Panc1 (cell line): ENCODE measurements at regions not wholly inside any gene's neighbourhood (a gene's known extent, or its start where the extent isn't known, plus 50 kb on each side); places are given as distances from the start of the nearest gene placed in this dataset.

Experiments
- ATAC-seq: fragments of 200-7000 bp; cut with Tn5 transposase; 2 replicates; pipeline ENCODE4 v1.9.1; 2020; ENCODE audit warnings: mild to moderate bottlenecking, moderate library complexity
- BruUV-seq: library from RNA; stranded (reverse); fragments of 400-500 nt; replicated peaks from 2 replicates; lab custom pipeline; 2021; lab: Mats Ljungman, UMichigan
- CTCF ChIA-PET: fragments of 300-600 bp; sonication (Branson Sonifier 250); formaldehyde crosslinking; loops from one replicate; lab custom pipeline; 2022; ENCODE audit warnings: antibody characterized with exemption; lab: Charles Lee
- POLR2A ChIA-PET: fragments of 300-600 bp; sonication (Branson Sonifier 250); formaldehyde crosslinking; loops from one replicate; lab custom pipeline; 2022; ENCODE audit warnings: antibody characterized with exemption; lab: Charles Lee
- DNase-seq: peaks from one replicate; pipeline ENCODE4 v3.0.0-alpha.2; 2010; ENCODE audit warnings: low read depth, low spot score
- H3K27ac ChIP-seq: 2 replicates; pipeline ENCODE4 v1.5.1; 2011; ENCODE audit warnings: mild to moderate bottlenecking, low read length, inconsistent platforms
- H3K27me3 ChIP-seq: fragments of 200-500 bp; sonication (Bioruptor generic); 2 replicates; pipeline ENCODE4 v1.6.0; 2014; ENCODE audit warnings: low read length, inconsistent platforms; ENCODE audit not compliant: control insufficient read depth, insufficient read depth
- H3K36me3 ChIP-seq: fragments of 200-500 bp; sonication (Bioruptor generic); 2 replicates; pipeline ENCODE4 v1.5.1; 2014; ENCODE audit warnings: inconsistent platforms, mild to moderate bottlenecking, low read length, moderate library complexity; ENCODE audit not compliant: control insufficient read depth, insufficient read depth
- H3K4me1 ChIP-seq: 2 replicates; pipeline ENCODE4 v1.5.1; 2011; ENCODE audit warnings: inconsistent platforms, mild to moderate bottlenecking, low read length, moderate library complexity; ENCODE audit not compliant: control insufficient read depth, insufficient read depth
- H3K4me3 ChIP-seq, 2 experiments: 2 replicates each; pipeline ENCODE4 v1.5.1; 2011 to 2012; ENCODE audit warnings: low read depth in 2 of 2, low read length in 2 of 2, mild to moderate bottlenecking in 2 of 2, inconsistent platforms in 1 of 2, moderate library complexity in 1 of 2
- H3K9me3 ChIP-seq: fragments of 200-500 bp; sonication (Bioruptor generic); 2 replicates; pipeline ENCODE4 v1.5.1; 2014; ENCODE audit warnings: low read depth, mild to moderate bottlenecking, inconsistent platforms, low read length, moderate library complexity; ENCODE audit not compliant: control insufficient read depth, insufficient read depth
- POLR2AphosphoS5 ChIP-seq: IDR thresholded peaks from 2 replicates; pipeline ENCODE4 v1.6.1; 2012; ENCODE audit warnings: mild to moderate bottlenecking, low read depth, low read length, moderate library complexity
- SIN3A ChIP-seq: IDR thresholded peaks from 2 replicates; pipeline ENCODE4 v1.6.1; 2012; ENCODE audit warnings: low read depth, mild to moderate bottlenecking, low read length, moderate library complexity, borderline replicate concordance; ENCODE audit not compliant: insufficient read depth
- TCF7L2 ChIP-seq: IDR thresholded peaks from 2 replicates; pipeline ENCODE4 v1.6.1; 2011; ENCODE audit warnings: mild to moderate bottlenecking, low read depth, low read length, inconsistent platforms
- in situ Hi-C: cut with HindIII; loops from 2 replicates; pipeline ENCODE4 v1.10.0; 2016; ENCODE audit warnings: low sequenced_read_pairs, low pct_unique_long_range_greater_than_20kb
- intact Hi-C: fragments of 100-400 bp; cut with micrococcal nuclease; formaldehyde crosslinking; loops from one replicate; pipeline ENCODE4 v1.10.0; 2022; ENCODE audit not compliant: unreplicated experiment
- TF ChIP-seq, protein P1 (sequence below), 2 experiments: IDR thresholded peaks; 2 replicates each; pipeline ENCODE4 v1.6.1; 2011 to 2012; ENCODE audit warnings: low read depth in 2 of 2, control low read depth in 1 of 2, low read length in 1 of 2, mild to moderate bottlenecking in 1 of 2, moderate library complexity in 1 of 2; ENCODE audit not compliant: insufficient read depth in 1 of 2
- TF ChIP-seq, protein P2 (sequence below): fragments of 450-650 bp; IDR thresholded peaks from 2 replicates; pipeline ENCODE4 v1.5.1; 2017; ENCODE audit warnings: mild to moderate bottlenecking

DNA sequence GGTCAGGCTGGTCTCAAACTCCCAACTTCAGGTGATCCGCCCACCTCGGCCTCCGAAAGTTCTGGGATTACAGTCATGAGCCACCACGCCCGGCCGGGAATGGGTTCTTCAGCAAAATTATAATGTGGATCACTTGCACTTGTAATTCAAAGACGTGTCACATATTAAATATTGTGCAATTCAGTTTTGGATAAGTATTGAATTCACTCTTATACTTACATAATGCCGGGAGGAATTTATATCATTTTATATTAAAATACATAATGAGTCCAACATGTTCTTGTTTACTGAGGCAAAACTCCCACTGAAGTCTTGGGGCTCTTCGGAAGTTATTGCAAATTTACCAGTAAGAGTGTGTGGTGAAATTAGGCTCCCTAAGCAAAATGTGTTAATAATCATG, 635.2 kb upstream of the LUZP2 start:
- Histone ChIP-seq H3K4me3 (no peak overlapping the region), H3K4me1 (no peaks in the 10 kb centered on the region), H3K27ac (no peak overlapping the region), H3K27me3 (no peaks in the 10 kb centered on the region), H3K36me3 (no peaks in the 10 kb centered on the region), H3K9me3 (no peaks in the 10 kb centered on the region)
- TF ChIP-seq SIN3A (no peak), POLR2AphosphoS5 (no peak), TCF7L2 (no peak)
- TF ChIP-seq, protein P1, sequence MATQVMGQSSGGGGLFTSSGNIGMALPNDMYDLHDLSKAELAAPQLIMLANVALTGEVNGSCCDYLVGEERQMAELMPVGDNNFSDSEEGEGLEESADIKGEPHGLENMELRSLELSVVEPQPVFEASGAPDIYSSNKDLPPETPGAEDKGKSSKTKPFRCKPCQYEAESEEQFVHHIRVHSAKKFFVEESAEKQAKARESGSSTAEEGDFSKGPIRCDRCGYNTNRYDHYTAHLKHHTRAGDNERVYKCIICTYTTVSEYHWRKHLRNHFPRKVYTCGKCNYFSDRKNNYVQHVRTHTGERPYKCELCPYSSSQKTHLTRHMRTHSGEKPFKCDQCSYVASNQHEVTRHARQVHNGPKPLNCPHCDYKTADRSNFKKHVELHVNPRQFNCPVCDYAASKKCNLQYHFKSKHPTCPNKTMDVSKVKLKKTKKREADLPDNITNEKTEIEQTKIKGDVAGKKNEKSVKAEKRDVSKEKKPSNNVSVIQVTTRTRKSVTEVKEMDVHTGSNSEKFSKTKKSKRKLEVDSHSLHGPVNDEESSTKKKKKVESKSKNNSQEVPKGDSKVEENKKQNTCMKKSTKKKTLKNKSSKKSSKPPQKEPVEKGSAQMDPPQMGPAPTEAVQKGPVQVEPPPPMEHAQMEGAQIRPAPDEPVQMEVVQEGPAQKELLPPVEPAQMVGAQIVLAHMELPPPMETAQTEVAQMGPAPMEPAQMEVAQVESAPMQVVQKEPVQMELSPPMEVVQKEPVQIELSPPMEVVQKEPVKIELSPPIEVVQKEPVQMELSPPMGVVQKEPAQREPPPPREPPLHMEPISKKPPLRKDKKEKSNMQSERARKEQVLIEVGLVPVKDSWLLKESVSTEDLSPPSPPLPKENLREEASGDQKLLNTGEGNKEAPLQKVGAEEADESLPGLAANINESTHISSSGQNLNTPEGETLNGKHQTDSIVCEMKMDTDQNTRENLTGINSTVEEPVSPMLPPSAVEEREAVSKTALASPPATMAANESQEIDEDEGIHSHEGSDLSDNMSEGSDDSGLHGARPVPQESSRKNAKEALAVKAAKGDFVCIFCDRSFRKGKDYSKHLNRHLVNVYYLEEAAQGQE (IDR thresholded peaks at IDR 0.05; ENCODE audit: insufficient read depth in 1 of 2, low read depth in 2 of 2, low read length in 1 of 2): no peak
- TF ChIP-seq, protein P2, sequence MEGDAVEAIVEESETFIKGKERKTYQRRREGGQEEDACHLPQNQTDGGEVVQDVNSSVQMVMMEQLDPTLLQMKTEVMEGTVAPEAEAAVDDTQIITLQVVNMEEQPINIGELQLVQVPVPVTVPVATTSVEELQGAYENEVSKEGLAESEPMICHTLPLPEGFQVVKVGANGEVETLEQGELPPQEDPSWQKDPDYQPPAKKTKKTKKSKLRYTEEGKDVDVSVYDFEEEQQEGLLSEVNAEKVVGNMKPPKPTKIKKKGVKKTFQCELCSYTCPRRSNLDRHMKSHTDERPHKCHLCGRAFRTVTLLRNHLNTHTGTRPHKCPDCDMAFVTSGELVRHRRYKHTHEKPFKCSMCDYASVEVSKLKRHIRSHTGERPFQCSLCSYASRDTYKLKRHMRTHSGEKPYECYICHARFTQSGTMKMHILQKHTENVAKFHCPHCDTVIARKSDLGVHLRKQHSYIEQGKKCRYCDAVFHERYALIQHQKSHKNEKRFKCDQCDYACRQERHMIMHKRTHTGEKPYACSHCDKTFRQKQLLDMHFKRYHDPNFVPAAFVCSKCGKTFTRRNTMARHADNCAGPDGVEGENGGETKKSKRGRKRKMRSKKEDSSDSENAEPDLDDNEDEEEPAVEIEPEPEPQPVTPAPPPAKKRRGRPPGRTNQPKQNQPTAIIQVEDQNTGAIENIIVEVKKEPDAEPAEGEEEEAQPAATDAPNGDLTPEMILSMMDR: no peak
- ChIA-PET POLR2A (no interaction called here), CTCF (no interaction called here)
- BruUV-seq: no TSS peak
- intact Hi-C loops: no loop called here
- no peak for ATAC-seq
- no peak for DNase-seq
- in situ Hi-C loops: no loop called here

DNA sequence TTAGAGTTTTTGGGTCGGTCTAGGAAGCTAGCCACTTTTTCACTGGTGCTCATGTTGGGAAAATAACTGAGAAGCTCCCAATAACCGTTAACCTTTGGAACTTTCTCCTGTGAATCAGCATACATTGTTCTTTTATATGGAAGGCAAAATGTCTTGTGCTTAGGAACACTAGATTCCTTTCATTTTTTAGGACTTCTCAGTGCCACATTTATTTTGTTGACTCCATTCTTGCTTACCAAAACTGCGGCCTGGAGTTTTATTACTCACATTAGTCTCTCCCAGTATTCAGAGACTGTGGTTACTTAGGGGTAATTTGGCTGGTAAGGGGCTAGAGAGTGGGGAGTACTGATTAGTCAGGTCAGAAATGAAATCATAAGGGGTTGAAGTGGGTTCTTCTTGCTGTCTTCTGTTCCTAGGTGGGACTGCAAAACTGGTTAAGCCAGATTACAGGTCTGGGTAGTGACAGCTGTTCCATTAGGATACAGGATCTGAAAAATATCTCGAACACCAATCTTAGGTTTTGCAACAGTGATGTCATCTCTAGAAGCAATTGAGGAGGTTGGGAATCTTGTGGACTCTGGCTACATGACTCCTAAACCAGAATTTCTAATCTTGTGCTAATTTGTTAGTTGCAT, 631.4 kb upstream of the LUZP2 start:
- DNase-seq: no peak
- ChIA-PET CTCF (no interaction called here), POLR2A (no interaction called here)
- no peak for ATAC-seq
- in situ Hi-C loops: no loop called here
- intact Hi-C loops: no loop called here
- Histone ChIP-seq H3K36me3 (no peaks in the 10 kb centered on the region), H3K27me3 (no peaks in the 10 kb centered on the region), H3K4me1 (no peaks in the 10 kb centered on the region), H3K9me3 (no peaks in the 10 kb centered on the region), H3K27ac (no peak overlapping the region), H3K4me3 (no peak overlapping the region)
- BruUV-seq: no TSS peak
- TF ChIP-seq, protein P2: no peak
- TF ChIP-seq, protein P1 (IDR thresholded peaks at IDR 0.05; ENCODE audit: insufficient read depth in 1 of 2, low read depth in 2 of 2, low read length in 1 of 2): no peak
- TF ChIP-seq SIN3A (no peak), TCF7L2 (no peak), POLR2AphosphoS5 (no peak)
